ENCODE measurements at regions not wholly inside any gene's neighbourhood (a gene's known extent, or its start where the extent isn't known, plus 50 kb on each side); places are given as distances from the start of the nearest gene placed in this dataset.

DNA sequence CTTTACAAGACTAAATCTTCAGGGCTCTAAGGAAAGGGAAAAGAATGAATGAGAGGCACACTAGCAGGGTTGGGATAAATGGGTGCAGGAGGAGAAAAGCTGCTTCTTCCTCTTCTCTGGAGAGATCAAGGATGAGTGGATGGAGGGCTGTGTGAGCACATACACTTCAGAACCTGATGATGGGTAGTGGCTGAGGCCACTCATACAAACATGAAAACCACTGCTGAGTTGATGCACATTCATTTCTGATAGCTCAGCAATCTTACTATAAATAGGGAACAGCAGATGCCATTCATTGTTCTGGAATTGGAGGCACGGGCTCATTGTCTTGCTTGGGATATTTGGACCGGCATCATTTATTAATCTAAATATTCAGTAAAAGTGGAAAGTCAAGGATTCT, 152.4 kb upstream of the KCTD1 start:
- no peak for DNase-seq (ENCODE audit: low read depth)

DNA sequence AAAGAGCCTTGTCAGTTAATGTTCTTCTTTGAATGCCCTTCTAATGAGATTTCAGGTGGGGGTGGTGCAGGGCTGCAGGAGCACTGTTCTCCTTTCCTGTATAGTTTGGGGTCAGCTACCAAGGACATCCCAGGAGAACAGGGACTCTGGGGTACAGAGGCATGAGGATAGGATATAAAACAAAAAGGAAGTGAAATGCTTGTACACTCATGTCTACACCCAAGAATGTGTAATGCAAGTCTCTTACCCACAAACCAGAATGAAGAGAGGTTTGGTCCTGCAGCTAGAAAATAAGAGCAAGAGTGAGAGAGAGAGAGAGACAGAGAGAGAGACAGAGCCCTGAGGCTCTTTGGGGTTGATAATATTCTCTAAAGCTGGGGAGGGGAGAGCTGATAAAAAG, 151.8 kb upstream of the KCTD1 start:
- DNase-seq (ENCODE audit: low read depth): no peak

GRCh38 chr18:26697186-26697884, 149.0 kb upstream of the KCTD1 start:
- no peak for DNase-seq (ENCODE audit: low read depth)

- DNase-seq (ENCODE audit: low read depth): no peak
These were observed 148.4 kb upstream of the KCTD1 start for GRCh38 chr18:26696786-26697185.

GRCh38 chr18:26696308-26696707, 148.0 kb upstream of the KCTD1 start:
- no peak for DNase-seq (ENCODE audit: low read depth)

DNA sequence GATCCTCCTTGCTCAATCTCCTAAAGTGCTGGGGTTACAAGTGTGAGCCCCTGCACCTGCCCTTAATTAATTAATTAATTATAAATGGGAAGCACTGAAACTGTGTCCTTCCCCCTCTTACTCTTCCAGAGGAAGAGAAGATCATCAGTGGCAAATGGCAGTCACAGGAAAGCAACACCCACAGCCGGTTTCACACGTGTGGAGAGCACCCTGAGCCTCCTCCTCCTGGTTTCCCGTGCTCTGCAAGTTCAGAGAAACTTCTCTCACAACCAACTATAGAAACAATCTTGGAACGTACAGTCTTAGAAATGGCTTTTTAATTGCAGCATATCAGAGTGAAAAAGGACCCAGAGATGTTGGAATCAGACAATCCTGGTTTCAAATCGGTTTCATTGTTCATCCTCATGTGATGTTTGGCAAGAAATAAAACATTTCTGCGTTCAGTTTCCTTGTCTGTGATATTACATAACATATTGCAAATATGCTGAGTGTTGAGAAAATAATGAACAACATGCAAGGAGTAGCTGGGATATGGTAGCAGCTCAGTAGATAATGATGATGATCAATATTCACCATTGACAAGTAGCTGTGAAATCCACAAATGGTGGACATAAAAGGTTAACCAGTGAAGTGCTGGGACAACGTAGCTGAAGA, 141.0 kb upstream of the KCTD1 start:
- no peak for DNase-seq (ENCODE audit: low read depth)

DNA sequence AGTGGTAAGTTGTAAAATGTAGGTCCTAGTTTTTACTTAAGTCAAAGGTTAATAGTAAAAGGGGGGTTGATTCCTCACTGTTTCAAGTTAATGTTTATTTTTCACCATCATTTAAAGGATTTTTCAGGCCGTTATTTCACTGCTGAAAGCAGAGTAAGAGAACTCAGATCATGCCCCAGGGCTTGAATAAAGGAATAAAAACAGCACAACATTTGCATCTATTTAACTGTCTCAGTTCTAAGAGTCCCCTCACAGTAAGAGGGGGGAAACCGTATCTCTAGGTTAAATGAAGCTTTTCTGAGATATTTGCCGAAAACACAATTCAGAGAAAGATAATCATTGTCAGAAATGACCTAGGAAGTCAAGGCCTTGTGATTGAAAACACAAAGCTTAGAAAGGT, 138.2 kb upstream of the KCTD1 start:
- DNase-seq (ENCODE audit: low read depth): no peak

GRCh38 chr18:26685438-26686157, 137.2 kb upstream of the KCTD1 start:
- DNase-seq (ENCODE audit: low read depth): no peak

GRCh38 chr18:26677957-26678356, 129.6 kb upstream of the KCTD1 start:
- no peak for DNase-seq (ENCODE audit: low read depth)

- no peak for DNase-seq (ENCODE audit: low read depth)
These were observed 118.7 kb upstream of the KCTD1 start for GRCh38 chr18:26667046-26667445.

DNA sequence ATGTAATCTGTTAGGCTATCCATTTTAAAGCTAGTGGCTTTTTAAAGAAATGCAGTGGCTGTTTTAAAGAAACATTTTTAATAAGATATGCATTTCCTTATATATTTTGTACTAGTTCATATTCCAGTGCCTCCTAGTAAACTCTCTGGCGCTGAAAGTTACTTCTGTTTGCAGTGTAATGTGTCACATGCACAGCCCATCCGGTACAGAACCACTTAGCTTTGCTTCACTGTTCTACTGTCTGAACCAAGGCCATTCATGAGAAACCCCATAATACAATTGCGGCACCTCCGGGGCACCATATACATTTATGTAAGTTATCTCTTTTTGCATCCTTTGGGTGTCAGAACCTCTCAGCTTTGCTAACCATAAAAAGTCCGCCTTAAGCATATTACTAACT, 114.6 kb upstream of the KCTD1 start:
- DNase-seq (ENCODE audit: low read depth): no peak

- no peak for DNase-seq (ENCODE audit: low read depth)
These were observed 109.6 kb upstream of the KCTD1 start for GRCh38 chr18:26657631-26658581.

DNA sequence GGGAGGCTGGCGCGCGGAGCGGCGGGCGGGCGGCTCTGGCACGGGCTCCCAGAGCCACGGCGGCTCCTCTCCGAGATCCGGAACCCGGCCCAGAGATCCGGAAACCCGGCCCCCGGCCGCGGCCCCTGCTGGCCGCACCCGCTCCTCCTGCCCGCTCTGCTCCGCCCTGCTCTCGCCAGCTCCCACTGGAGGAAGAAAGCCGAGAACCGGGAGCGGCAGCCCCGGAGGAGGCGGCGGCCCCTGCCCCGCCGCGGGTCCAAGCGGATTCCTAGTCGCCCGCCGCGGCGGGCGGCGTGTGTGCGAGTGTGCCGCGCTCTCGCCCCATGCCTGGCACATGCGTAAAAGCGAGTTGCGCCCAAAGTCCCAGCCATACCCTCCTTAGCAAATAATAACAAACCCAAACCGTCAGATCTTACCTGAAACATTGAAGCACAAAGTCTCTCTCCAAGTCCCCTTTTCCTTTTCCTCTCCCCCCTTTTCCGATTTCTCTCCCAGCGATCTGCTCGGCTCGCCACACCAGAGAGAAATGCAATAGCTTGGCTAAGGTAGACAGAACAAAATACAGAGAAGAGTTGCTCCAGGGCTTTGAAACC, 108.7 kb upstream of the KCTD1 start:
- DNase-seq (ENCODE audit: low read depth): no peak

DNA sequence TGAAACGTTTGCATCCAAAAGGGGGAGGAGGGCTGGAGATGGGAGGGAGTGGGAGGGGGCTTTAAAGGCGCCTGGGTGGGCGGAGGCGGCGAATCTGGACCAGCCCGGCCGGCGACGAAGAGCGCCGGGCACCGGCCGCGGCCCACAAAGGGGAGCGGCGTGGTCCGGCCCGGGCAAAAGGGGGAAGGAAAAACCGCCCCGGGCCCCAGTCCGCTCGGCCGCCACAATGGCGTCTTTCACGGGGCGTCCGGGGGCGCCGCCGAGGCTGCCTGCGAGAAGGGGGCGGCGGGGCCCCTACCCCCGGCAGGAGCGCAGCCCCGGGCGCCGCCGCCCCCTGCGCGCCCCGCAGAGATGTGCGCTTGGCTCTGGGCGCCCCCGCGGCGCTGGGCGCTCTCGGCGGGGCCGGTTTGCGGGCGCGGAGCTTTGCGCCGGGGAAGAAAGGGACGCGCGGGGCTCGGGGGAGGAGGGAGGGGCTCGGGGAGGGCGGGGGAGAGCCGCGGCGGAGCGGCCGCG, 108.1 kb upstream of the KCTD1 start:
- DNase-seq (ENCODE audit: low read depth): no peak

DNA sequence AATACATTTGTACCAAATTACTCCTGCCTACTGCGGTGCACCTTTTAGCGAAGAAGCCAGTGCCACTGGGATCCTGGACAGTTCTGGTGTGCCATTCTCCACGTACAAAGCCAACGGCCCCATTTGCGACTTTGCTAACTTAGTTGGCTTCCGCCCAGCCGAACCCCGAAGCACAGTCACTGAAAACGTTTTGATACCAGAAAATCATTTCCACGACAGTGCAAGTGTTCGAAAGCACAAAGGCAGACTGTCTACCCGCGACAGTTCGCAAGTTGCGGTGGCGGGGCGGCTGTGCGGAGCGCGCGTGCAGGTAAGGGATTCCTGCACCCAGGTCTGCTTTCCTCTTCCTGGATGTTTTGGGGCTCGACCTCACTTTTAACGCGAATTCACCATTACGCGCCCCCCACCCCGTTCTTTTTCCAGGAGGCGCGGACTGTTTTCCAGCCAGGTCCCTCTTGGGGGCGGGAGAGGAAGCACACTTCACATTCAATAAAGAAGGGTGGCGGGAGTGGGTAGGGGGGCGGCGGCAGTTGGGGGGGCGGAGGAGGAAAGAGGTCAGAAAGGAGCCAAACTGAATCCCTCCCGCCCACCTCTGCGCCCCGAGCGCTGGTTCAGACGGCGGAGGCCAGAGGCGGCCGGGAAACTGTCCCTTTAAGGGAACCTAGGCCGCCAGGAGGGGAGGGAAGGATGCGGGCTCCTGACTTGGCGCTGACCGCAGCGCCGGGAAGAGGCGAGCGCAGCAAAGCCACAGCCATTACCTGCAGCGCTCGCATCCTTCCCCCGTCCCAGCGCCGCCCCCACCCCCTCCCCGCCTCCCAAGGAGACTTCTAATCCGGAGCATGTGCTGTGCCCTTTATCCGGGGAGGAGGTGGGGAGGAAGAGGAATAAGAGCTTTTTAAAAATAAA, 107.4 kb upstream of the KCTD1 start:
- no peak for DNase-seq (ENCODE audit: low read depth)

DNA sequence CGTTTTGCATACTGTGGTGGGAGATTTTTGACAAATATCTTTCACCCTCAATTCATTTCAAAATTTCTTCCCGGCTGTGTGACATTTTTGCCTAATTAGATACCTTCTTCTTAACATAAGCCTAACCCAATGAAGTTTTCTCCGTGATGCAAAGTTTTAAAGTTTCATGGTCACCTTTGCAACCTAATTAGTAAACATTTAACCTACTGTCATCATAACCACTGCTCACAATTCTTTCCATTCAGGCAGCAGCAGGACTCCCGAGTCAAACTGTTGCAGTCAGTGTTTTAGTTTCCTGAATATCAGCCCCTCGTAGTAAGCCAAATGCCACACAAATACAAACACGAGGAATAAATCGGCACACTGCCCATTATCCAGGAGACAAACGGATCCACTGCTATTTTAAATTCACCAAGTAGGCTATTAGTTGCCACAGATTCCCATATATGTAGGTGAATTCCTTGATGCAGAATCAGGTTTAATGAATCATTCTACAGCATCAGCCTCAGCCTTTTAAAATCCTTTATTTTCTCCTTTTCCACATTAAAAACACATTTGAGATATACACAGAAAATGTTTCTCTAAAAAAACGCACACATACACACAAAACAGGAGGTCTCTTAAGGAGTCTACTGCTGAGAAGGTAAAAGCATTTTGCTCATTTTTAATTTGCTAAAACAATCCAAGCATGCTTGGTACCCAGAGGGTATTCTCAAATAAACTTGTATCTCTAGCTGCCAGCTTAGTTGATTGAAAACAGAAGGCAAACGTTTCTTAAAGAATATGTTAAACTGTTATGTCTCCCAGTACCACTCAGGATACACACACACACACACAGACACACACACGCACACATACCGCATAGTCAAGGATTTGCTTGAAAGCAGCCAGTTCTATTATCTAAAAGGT, 106.5 kb upstream of the KCTD1 start:
- DNase-seq (ENCODE audit: low read depth): no peak

DNA sequence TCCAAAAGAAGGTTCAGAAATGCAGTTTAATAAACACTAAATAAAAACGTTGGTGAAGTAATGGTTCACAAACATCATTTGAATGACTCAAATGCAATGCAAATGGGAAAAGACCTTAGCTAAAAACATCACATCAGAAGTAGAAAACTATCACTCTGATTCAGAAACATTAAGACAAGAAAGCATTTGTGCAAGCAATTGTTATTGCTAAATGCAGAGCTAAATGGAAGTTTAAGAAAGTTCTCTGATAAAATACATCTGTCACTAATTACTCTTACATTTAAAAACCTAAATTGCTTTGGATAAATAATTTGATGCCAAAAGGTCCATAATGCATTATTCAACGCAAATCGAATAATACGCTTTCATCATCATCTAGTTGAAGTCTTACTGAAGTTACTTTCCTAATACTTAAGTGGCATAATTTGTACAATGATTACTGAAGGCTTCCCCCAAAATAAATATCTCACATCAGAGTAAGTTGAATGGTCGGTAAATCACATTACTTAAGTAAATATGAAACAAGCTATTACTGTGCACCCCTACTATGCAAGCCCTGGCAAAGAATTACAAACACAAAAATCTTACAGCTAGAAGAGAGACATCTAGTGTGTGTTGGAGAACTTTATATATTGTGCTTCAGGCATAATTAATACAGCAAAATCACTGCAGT, 105.7 kb upstream of the KCTD1 start:
- no peak for DNase-seq (ENCODE audit: low read depth)

DNA sequence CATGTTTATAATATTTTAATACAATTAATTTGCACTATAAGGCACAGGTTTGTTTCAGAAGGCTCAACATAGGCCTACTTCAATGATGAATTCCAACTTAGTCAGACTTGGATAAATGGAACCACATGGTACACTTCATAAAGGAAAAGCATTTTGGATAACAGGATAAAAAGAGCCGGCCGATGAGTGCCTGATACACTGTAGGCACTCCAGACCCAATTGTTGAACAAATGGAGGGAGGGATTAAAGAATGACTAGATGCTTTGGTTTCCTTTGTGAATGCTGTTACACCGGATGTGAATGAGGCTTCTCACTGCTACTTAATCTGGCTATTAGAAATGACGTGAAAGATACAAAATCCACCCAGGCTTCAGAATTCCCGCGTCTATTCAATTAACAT, 104.1 kb upstream of the KCTD1 start:
- DNase-seq (ENCODE audit: low read depth): no peak

Data from non-pigmented ciliary epithelial cell (primary cell).